ENCODE measurements at regions not wholly inside any gene's neighbourhood (a gene's known extent, or its start where the extent isn't known, plus 50 kb on each side); places are given as distances from the start of the nearest gene placed in this dataset.

DNA sequence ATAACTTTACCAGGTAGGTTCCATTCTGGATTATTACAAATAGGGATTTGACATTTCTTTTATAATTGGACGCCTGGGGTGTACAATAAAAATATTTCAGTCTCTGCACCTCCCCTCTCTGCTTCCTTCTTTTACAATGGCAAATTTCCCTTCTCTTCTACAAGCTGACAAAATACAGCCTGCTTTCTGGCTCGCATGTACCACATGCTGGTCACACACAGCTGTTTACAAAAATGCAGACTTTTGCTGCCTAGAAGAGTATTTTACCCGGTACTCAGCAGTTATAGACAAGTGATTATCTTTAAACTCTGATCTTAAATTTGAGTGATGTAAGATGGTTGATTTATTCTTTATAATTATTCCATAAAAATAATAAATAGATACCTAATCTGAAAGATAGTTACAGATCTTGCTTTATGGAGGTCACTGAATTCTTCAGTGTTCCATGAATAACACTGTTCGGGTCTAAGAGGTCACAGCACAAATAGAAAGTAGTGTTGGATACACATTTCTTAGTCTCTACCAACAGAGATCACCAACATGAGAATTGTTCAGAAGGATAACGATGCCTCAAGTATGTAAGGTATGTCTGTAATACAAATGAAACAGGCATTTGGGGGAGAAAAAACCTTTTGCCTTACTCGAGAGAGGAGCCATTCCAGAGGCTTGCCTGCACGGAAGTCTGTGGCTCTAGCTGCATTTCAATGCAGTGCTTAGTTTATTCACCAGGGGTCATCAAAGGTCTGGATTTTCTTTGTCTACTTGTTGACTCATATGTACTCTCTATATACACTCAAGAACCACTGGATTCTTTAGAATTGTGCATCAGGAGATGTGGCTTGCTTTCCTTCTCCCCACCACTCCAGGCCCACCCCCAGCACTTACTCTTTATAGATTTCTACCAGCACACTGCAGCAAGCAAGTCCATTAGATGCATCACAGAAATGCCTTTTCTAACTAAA lies 206.6 kb upstream of the RFX3 start:
- peak; percentile 9 for DNase-seq (ENCODE audit: low read depth)

DNA sequence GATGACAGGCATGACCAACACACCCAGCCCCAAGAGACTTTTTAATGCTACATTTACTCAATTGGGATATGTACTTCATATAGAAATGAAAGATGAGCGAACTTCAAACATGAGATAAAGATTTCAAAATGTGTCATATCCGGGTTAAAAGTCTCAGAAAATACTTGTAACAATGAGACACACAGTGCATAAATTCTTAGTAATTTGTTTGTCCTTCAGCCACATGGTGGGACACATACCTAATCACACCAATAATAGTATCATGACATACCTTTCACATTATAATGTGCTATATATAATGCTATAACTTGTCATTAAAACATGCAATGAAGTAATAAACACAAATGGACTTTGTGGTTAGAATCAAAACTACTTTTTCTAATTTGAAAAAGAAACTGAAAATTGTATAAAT lies 204.7 kb upstream of the RFX3 start:
- DNase-seq (ENCODE audit: low read depth): no peak

DNA sequence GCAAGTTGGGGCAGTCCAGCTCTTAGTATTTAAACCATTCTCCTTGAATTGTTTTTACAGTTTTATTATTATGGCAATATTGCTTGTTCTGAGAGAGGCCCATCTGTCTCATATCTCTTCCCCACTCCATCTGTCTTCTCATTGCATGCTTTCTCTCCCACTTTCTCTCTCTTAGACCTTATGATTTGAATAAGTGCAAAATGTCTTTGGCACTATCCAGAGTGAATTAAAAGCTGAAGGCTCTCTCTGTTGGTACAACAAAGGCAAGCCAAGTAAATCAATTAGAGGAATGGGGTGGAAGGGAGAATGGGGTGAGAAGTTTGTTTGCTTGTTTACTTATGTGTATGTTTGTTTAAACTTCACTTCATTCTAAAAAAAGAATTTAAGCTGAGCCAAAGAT lies 195.3 kb upstream of the RFX3 start:
- DNase-seq (ENCODE audit: low read depth): no peak

DNA sequence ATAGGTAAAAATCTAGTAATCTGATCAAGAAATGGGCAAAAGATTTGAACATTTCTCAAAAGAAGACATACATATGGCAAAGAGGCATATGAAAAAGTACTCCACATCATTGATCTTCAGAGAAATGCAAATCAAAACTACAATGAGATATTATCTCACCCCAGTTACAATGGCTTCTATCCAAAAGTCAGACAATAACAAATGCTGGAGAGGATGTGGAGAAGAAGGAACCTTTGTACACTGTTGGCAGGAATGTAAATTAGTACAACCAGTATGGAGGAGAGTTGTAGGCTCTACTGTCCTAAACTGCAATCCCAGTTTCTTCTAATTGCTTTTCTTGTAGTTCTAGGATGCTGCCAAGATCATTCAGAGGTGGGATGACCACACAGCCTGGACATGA lies 193.5 kb upstream of the RFX3 start:
- no peak for DNase-seq (ENCODE audit: low read depth)

DNA sequence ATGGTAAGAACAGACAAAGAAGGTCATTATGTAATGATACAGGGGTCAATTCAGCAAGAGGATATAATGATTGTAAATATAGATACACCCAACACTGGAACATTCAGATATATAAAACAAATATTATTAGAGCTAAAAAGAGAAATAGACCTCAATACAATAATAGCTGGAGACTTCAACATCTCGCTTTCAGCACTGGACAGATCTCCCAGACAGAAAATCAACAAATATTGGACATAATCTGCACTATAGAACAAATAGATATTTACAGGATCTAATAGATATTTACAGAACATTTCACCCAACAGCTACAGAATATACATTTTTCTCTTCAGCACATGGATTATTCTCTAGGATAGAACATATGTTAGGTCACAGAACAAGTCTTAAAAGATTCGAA lies 190.6 kb upstream of the RFX3 start:
- DNase-seq (ENCODE audit: low read depth): no peak

DNA sequence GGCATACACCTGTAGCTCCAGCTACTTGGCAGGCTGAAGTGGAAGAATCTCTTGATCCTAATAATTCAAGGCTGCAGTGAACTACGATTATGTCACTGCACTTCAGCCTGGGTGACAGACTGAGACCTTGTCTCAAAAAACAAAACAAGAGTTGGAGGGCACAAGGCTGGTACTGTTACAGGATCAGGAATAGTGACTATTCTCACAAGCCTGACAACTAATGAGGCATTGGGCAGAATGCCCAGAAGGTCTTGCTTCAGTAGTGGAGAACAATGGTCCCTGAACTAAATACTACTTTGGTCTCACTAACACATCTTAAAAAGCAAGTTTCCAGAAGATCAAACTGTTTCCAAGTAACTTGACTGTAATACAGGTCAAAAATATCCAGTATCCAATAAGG lies 182.9 kb upstream of the RFX3 start:
- DNase-seq (ENCODE audit: low read depth): no peak

DNA sequence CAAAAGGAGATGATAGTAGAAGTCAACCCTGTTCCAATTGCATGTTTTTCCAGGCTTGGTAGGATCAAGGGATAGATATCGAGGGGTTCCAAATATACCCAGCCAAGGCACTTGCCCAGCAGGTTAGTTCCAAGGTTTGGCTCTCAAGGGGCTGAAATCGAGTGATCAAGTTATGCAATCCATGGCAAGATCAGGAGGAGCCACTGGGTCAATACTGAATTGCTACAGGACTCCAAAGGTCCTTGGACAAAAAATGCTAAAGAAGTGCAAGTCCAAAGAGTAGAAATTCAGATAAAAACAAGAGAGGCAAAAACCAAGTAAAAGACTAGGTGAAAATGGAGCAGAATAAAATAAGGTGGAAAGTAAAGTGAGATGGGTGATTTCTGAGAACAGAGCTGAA lies 179.1 kb upstream of the RFX3 start:
- DNase-seq (ENCODE audit: low read depth): no peak

DNA sequence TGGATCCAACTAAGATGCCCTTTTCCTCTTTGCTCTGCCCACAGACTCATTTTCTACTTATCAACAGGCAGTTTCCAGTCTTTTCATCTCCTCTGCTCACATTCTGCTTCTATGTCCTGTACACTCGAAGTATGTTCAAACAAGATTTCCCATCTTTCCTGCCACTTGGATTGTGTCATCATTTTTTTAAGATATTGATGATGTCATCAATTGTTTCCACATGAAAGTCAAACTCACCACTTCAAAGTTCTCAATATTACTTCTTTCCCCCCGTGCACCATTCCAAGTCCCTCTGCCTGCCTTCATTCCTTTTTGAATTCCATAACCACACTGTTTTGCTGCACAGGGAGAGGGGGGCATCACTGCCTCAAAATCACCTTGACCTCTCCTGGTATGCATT lies 175.0 kb upstream of the RFX3 start:
- no peak for DNase-seq (ENCODE audit: low read depth)

DNA sequence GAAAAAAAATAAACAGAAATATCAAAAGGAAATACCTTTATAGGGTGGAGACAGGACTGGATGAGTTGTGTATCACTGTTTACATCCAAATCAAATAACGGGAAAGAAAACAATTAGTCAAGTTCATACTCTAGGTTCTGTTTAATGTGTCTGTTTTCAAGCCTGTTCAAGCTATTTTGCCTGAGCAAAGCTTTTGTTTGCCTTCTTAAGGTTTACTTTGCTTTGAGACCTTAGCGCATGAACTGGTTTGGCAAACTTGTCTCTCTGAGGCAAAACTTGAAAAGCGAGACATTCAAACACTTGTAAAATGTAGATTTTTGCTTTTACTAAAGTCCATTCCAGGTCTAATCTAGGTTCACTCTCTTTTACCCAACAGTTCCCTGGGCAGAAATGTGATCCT lies 174.1 kb upstream of the RFX3 start:
- no peak for DNase-seq (ENCODE audit: low read depth)

DNA sequence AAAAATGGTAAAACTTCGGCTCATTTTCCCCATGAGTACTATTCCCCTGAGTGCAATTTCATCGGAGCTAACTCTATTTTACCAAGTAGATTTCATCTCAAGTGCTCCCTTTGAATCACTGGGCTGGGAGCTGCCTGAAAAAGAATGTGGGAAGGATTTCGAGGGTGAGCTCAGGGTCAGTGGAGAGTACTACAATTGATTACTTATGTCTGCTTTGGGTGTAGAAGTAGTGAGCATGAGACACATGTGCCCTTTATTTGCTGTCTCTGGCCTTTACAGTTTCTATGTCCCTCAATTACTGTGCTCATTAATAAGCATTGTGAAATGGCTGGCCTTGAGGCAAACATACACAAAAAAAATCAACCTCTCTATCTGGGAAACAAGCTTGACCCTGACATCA lies 172.7 kb upstream of the RFX3 start:
- DNase-seq (ENCODE audit: low read depth): no peak

DNA sequence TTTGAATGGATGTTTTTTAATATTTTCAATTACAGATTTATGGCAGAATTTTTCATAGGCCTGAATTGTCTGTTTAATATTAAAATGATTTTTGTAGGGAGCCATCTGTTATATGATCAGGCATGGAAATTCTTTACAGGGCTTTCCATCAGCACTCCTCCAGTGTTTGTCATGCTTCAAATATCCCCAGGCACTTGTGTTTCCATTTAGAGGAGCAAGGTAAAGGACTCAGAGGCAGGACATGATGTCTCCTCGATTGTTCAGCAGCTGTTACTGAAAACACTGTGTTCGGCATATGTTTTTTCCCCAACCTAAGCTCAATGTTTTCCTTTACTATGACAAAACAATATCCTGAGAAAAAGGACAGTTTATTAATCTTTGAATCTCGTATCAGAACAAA lies 172.3 kb upstream of the RFX3 start:
- DNase-seq (ENCODE audit: low read depth): no peak

DNA sequence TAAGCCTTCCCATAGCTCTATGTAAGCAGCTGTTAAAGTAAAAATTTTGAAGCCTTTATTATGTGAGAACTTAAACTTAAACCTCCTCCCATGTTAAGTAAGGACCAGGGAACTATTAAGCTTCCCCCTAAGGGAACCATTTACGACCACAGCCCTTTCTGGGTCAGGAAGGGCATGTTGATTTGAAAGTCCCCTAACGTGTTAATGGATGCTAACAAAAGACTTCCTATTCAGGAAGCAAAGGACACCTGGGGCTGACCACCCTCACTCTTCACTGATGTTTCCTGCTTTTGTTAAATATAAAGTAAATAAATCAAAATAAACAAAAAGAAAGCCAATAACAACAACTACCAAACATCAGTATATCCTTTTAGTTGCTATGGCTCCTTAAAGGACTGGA lies 170.6 kb upstream of the RFX3 start:
- no peak for DNase-seq (ENCODE audit: low read depth)

DNA sequence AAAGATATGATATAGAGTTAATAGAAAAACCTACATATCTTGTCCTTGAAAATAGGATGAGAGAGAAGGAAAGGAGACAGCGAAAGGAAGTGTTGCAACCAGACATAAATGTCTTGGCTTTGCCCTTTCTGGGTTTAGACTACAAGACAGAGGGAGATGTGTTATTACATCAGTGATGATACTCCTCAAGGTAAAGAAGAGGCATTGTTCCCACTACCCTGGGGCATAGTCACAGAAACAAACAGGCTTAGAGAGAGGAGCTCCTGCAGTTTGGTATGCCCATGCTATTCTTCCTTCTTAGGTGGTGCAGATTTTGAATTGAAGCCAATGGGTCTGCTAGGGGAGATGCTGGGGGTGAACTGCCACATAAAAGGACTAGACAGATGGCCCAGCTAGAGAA lies 166.8 kb upstream of the RFX3 start:
- DNase-seq (ENCODE audit: low read depth): no peak

DNA sequence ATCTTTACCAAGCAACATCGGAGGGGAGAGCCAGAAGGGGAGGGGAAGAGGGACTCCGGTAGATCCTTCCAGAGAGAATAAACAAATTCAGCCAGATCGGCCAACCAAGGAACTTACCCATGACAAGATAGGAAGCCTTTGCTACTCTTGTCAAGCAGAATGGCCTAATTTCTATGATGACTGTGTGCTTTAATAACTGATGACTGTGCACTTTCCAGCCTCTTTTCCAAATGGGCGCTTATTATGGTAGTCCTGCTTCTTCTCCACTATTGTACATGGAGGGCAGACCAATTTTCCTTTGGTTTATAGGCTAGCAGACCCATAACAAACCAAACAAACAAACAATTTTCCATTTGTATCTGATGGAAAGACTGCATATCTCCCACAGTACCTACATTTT lies 163.8 kb upstream of the RFX3 start:
- no peak for DNase-seq (ENCODE audit: low read depth)

DNA sequence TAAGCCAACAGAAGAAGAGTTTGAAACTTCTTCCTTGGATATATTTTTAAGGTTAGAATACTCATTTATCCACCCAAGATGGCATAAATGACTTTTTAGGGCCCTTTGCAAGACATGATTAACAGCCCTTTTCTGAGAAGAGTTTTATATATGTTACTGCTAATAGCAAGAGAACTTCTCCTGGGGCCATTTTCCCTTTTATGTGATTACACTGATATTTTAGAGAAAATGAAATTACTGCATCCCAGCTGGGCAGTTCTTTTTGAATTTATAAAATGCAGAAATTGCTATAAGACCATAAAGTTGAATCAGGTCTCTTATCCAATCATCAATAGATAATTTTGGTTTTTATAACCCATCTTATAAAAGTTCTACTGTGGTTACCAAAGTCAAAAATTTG lies 161.3 kb upstream of the RFX3 start:
- no peak for DNase-seq (ENCODE audit: low read depth)

DNA sequence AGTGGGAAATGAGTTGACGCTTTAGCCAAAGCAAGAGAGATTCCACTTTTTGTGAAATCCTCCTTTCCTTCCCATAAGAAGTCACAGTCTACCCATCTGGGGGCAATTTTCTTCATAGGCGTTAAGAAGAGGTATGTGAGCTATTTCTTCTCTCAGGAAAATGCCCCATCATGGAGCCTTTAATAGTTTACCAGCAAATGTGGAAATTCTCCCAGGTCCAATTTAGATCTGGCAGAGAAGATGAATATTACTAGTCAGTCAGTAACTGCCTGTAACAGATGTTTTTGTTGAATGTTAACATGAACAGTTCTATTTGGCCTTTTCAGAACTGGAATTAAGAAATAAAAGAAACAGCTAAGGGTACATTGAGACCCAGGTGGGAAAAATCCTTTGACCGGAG lies 156.4 kb upstream of the RFX3 start:
- DNase-seq (ENCODE audit: low read depth): no peak

DNA sequence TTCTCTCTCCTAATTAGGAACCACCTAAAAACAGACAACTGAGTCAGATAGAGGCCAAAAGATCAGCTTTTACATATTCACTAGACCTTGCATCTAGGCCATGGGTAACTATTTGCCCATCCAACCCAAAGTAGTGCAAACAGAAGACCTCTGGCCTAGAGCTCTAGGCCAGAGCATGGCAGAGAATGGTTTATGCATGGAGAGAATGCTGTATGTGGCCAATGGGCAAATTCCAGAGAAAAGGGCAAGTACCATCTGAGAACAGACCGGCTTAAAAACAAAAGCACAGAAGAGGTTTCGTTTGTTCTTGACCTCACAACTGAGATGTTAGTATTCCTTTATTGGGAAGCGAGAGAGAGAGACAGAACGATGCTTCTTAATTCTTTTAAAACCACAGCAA lies 151.7 kb upstream of the RFX3 start:
- no peak for DNase-seq (ENCODE audit: low read depth)

DNA sequence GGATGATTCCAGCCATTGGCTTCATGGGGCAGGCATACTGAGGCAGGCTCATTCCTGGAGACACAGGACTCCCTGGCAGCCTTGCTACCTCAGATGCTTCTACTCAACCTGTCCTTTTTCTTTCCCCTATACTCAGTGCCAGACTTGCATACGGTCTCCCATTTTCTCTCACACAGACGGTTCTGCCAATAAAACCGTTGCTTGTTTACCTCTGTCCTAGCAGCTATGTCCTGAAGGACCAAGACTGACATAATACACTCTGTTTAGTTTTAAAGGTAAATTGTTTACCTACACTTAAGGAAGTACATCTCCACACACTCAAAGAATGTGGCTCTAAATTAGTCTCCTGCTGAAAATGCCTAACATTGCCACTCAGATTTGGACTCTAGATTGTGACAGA lies 151.0 kb upstream of the RFX3 start:
- DNase-seq (ENCODE audit: low read depth): no peak

DNA sequence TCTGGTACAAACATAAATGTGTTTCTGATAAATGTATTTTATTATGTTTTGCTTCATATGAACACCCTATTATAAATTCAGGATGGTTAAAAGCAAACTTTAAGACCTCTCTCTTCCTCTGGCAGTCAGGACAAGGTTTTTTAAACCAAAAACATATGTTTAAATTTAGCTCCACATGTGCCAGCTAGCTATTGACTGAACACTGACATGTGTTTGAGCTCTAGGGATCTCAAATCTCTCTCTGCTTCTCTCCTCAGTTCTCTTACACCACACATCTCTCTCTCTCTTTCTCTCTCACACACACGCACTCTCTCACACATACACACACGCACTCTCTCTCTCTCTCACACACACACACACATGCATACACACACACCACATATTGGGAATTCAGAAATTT lies 150.1 kb upstream of the RFX3 start:
- DNase-seq (ENCODE audit: low read depth): no peak

DNA sequence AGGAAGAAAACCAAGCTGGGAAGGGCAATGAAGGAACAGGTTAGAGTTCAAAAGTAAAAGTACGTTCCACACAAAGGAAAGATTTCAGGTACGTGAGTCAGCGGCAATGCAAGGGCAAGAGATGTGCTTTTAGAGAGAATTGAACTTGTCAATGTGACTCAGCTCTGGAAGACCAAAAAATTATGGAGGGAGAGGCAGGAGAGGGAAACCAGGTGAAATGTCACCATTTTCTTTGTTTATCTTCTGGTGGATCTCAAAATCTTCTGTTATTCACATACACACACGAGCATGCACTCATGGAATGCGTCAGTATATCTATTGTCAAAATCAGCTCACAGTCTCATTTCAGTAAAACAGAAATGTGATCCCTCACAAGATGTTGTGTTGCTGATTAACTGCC lies 148.8 kb upstream of the RFX3 start:
- no peak for DNase-seq (ENCODE audit: low read depth)

DNA sequence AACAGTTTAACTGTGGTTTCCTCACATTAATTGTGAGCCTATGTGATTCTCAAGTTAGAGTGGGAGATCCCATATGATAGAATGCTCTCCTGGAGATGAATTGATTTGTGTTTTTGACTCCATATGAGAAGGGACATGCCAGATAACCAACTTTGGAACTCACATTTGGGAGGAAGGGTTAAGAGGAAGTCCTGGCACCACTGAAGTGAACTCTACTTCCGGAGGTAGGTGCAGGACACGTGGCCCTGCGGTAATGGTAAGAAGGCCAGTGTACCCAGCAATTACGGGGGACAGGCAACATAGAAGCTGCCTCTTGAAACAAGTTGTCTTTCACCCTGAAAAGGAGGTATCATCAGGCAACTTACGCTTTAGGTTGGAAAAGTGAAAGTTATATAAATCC lies 146.6 kb upstream of the RFX3 start:
- DNase-seq (ENCODE audit: low read depth): no peak

DNA sequence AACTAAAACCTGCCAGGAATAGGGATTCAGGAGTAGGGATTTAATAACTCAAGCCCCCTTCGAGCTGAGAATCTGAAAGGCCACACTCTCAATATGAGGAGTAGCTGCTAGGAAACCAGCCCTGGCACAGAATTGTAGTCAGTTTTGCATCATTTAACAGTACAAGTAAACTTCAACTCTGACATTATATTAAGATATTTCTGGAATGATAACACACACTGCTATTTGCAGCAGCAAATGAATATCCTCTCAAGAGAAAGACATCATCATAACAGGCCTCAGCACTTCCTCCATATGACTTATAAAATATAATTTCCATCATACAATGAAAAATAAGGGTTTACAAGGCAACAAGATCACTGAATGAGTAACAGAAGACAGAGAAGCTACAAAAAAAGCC lies 138.2 kb upstream of the RFX3 start:
- DNase-seq (ENCODE audit: low read depth): no peak

DNA sequence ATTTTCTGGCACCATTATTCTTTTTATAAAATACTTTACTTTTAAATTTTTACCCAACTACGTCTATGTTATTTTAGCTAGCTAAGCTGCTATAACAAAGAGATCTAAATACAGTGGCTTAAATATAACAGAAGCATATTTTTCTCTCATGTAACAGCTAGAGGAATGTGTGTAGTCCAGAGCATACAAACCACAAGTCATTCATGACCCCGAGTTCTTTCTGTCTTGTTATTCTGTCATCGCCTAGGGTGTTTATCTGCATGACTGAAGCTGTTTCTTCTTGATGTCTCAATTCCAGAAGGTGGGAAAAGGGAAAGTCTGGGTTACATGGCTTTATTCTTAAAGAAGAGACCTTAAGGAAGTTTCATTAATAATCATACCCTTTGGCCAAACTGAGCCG lies 136.9 kb upstream of the RFX3 start:
- no peak for DNase-seq (ENCODE audit: low read depth)

DNA sequence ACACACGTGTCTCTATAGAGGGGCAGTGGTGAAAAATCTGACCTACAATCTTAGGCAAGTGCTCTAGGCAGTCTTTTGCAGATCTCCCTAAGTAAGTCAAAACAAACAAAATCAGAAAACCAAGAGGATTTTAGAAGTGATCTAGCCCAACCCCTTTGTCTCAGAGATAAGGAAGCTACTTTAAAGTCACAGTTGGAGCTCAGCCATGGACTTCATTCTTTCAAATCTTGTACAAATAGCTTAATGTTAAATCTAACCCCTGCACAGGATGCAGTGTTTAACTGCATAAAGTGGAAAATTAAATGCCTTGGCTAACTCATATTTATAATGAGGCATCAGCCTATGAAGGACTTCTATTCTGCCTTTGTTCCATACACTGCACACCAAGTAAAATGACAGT lies 135.1 kb upstream of the RFX3 start:
- DNase-seq (ENCODE audit: low read depth): no peak

Data from stimulated activated CD4-positive, alpha-beta T cell treated with anti-CD3 and anti-CD28 coated beads, Interleukin-2, amount 100 ng/mL, for 4 hours (primary cell).